ENCODE measurements at regions not wholly inside any gene's neighbourhood (a gene's known extent, or its start where the extent isn't known, plus 50 kb on each side); places are given as distances from the start of the nearest gene placed in this dataset.

DNA sequence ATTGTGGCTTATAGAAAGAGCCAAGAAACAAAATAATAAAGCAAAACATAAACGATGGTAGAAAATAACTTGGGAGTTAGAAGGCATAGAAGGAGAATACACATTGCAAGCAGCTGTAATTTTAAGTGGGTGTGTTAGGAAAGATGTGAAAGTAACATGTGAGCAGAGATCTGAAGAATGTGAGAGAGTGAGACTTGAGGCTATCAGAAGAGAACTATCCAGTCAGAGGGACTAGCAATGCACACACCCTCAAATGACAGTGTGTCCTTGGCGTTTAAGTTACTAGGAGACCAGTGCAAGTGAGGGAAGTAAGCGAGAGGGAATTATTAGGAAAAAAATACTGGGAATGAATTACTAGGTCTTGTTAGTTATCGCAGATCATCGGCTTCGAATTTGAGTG, 304.9 kb downstream of the DSEL start:
- H3F3A ChIP-seq (ENCODE audit: low read depth) = no peaks in the 10 kb centered on the region
- no peaks in the 10 kb centered on the region for H3K27me3 ChIP-seq
- H3K4me1 ChIP-seq = no peaks in the 10 kb centered on the region
- Mint-ChIP-seq H3K36me3 (no peaks in the 10 kb centered on the region), H3K27ac (no peak overlapping the region), H3K27me3 (ENCODE audit: insufficient read depth, low read depth) (no peaks in the 10 kb centered on the region), H3K4me3 (no peak overlapping the region), H3K9me3 (no peaks in the 10 kb centered on the region), H3K4me1 (no peaks in the 10 kb centered on the region)
- no peak overlapping the region for H3K4me2 ChIP-seq
- no peak overlapping the region for H3K4me3 ChIP-seq
- DNase-seq (ENCODE audit: low spot score) = no peak
- peak overlapping the region; percentile 55 for H2AFZ ChIP-seq (replicated peaks)
- TF ChIP-seq EZH2phosphoT487 (IDR thresholded peaks at IDR 0.05) (no peak), EZH2 (IDR thresholded peaks at IDR 0.05) (no peak), CTCF (IDR thresholded peaks at IDR 0.05) (no peak)
- H3K36me3 ChIP-seq = no peaks in the 10 kb centered on the region
- H3K9me3 ChIP-seq (ENCODE audit: low read depth) = no peaks in the 10 kb centered on the region
- H3K27ac ChIP-seq = no peak overlapping the region
- H4K20me1 ChIP-seq (ENCODE audit: low read depth) = no peaks in the 10 kb centered on the region
- H3K79me2 ChIP-seq (ENCODE audit: low read depth) = no peaks in the 10 kb centered on the region
- no peak overlapping the region for H3K9ac ChIP-seq

DNA sequence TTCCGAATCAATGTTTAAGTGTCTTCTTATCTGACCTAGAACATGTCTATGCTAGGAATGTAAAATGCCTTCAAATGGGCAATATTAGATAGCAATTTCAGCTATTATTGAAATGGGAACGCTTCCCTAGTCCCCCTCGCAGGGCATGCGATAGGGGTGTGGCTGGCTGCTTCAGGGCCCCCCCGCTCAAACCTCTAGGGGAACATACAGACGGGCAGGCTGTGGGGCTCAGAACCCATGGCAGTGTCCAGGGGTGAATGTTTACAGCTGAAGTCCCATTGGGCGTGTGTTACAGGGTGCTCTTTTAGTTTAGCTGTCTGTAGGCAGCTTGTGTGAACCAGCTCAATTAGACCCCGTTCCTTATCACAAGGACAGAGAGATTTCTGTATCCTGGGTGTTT, 315.9 kb downstream of the DSEL start:
- H3K4me1 Mint-ChIP-seq = no peaks in the 10 kb centered on the region
- Histone ChIP-seq H3F3A (ENCODE audit: low read depth) (no peaks in the 10 kb centered on the region), H3K9me3 (ENCODE audit: low read depth) (no peaks in the 10 kb centered on the region), H3K4me1 (no peaks in the 10 kb centered on the region), H4K20me1 (ENCODE audit: low read depth) (no peaks in the 10 kb centered on the region), H3K4me2 (no peak overlapping the region), H3K9ac (no peak overlapping the region), H3K79me2 (ENCODE audit: low read depth) (no peaks in the 10 kb centered on the region), H3K4me3 (no peak overlapping the region), H3K27ac (no peak overlapping the region), H3K36me3 (no peaks in the 10 kb centered on the region), H3K27me3 (no peaks in the 10 kb centered on the region), H2AFZ (replicated peaks) (peak overlapping the region; percentile 36)
- H3K4me3 Mint-ChIP-seq = no peak overlapping the region
- DNase-seq (ENCODE audit: low spot score) = no peak
- H3K36me3 Mint-ChIP-seq = no peaks in the 10 kb centered on the region
- no peaks in the 10 kb centered on the region for H3K9me3 Mint-ChIP-seq
- no peaks in the 10 kb centered on the region for H3K27me3 Mint-ChIP-seq (ENCODE audit: insufficient read depth, low read depth)
- TF ChIP-seq EZH2 (IDR thresholded peaks at IDR 0.05) (no peak), EZH2phosphoT487 (IDR thresholded peaks at IDR 0.05) (no peak), CTCF (IDR thresholded peaks at IDR 0.05) (no peak)
- no peak overlapping the region for H3K27ac Mint-ChIP-seq

DNA sequence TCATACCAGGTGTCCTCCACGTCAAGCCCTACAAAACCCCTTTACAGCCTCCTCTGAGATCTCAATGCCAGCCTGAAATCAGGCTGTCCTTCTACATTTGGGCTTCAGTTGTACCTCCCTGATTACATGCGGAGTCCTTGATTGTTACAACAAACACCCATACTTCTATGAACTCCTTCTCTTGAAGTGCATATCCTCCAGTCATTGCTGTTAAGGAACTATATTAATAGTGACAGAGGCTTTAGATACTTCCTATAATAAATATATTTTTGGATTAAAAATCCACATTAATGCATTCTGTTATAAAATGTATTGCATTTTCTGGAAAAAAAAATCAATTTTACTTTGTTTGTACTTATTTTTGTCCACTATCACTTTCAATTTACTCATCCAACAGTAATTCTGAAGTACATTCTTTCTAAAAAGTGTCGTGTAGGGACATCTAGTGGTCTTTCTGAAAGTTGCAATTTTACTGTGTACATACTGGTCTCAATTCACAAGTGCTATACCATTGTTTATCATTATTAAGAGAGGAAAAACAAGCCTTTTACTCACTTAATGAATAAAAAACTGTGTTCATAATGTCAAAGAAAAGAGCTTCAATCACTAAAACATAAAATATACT, 316.4 kb downstream of the DSEL start:
- no peaks in the 10 kb centered on the region for H3K9me3 Mint-ChIP-seq
- Histone ChIP-seq H3K4me3 (no peak overlapping the region), H3K9ac (no peak overlapping the region), H3K79me2 (ENCODE audit: low read depth) (no peaks in the 10 kb centered on the region), H3K27me3 (no peaks in the 10 kb centered on the region), H3K27ac (no peak overlapping the region), H3K4me1 (peaks cover 2% of the 10 kb centered on the region), H3K4me2 (no peak overlapping the region), H3K9me3 (ENCODE audit: low read depth) (no peaks in the 10 kb centered on the region), H3F3A (ENCODE audit: low read depth) (no peaks in the 10 kb centered on the region), H2AFZ (replicated peaks) (no peak overlapping the region), H4K20me1 (ENCODE audit: low read depth) (no peaks in the 10 kb centered on the region), H3K36me3 (no peaks in the 10 kb centered on the region)
- TF ChIP-seq EZH2 (IDR thresholded peaks at IDR 0.05) = no peak
- TF ChIP-seq CTCF (IDR thresholded peaks at IDR 0.05) = peak; percentile 81
- H3K4me1 Mint-ChIP-seq = no peaks in the 10 kb centered on the region
- no peak overlapping the region for H3K4me3 Mint-ChIP-seq
- no peaks in the 10 kb centered on the region for H3K36me3 Mint-ChIP-seq
- no peak overlapping the region for H3K27ac Mint-ChIP-seq
- no peaks in the 10 kb centered on the region for H3K27me3 Mint-ChIP-seq (ENCODE audit: insufficient read depth, low read depth)
- peak; percentile 60 for DNase-seq (ENCODE audit: low spot score)
